ENCODE measurements at regions not wholly inside any gene's neighbourhood (a gene's known extent, or its start where the extent isn't known, plus 50 kb on each side); places are given as distances from the start of the nearest gene placed in this dataset.

- TF ChIP-seq CTCF (IDR thresholded peaks at IDR 0.05) (no peak), ZFX (IDR thresholded peaks at IDR 0.05; ENCODE audit: borderline replicate concordance) (no peak)
Observed at GRCh38 chr4:165803005-165803404, 70.0 kb upstream of the TLL1 start.
